ENCODE measurements at regions not wholly inside any gene's neighbourhood (a gene's known extent, or its start where the extent isn't known, plus 50 kb on each side); places are given as distances from the start of the nearest gene placed in this dataset.

- TF ChIP-seq POLR2A (IDR thresholded peaks at IDR 0.05) (no peak), CTCF (IDR thresholded peaks at IDR 0.05) (no peak)
Measured at GRCh38 chrX:147485207-147485606, 426.5 kb upstream of the FMR1 start.

Data from ovary (tissue), 3 donors.